OCI-LY1 (cell line): ENCODE measurements at regions not wholly inside any gene's neighbourhood (a gene's known extent, or its start where the extent isn't known, plus 50 kb on each side); places are given as distances from the start of the nearest gene placed in this dataset.

Experiments
- H2AFZ ChIP-seq: fragments of 200-600 bp; sonication (generic), shearing (Covaris generic); 2 replicates; pipeline ENCODE4 v1.6.0; 2014; ENCODE audit warnings: antibody characterized with exemption, mild to moderate bottlenecking, low read length
- H3F3A ChIP-seq: fragments of 200-600 bp; sonication (generic), shearing (Covaris generic); 2 replicates; pipeline ENCODE4 v1.6.0; 2014; ENCODE audit warnings: mild to moderate bottlenecking, antibody characterized with exemption, low read length, moderate library complexity; ENCODE audit not compliant: insufficient read depth
- H3K27ac ChIP-seq: fragments of 200-600 bp; sonication (generic); 2 replicates; pipeline ENCODE4 v1.5.1; 2014; ENCODE audit warnings: low read length, mixed run types, mild to moderate bottlenecking, low read depth; ENCODE audit not compliant: poor library complexity, severe bottlenecking
- H3K27me3 ChIP-seq: fragments of 200-600 bp; sonication (generic); 2 replicates; pipeline ENCODE4 v1.6.0; 2014; ENCODE audit warnings: antibody characterized with exemption, mild to moderate bottlenecking, low read length, moderate library complexity; ENCODE audit not compliant: insufficient read depth
- H3K36me3 ChIP-seq: fragments of 200-600 bp; sonication (generic); 2 replicates; pipeline ENCODE4 v1.6.1; 2014; ENCODE audit warnings: mild to moderate bottlenecking, antibody characterized with exemption, low read length, moderate library complexity, mixed read lengths; ENCODE audit not compliant: insufficient read depth
- H3K4me1 ChIP-seq: fragments of 200-600 bp; sonication (generic); 2 replicates; pipeline ENCODE4 v1.5.1; 2014; ENCODE audit warnings: mild to moderate bottlenecking, low read length, moderate library complexity; ENCODE audit not compliant: insufficient read depth, severe bottlenecking
- H3K4me2 ChIP-seq: fragments of 200-600 bp; sonication (generic), shearing (Covaris generic); 2 replicates; pipeline ENCODE4 v1.6.1; 2014; ENCODE audit warnings: low read length
- H3K4me3 ChIP-seq: fragments of 200-600 bp; sonication (generic); 2 replicates; pipeline ENCODE4 v1.5.1; 2014; ENCODE audit warnings: low read length, low read depth, mild to moderate bottlenecking, mixed read lengths; ENCODE audit not compliant: poor library complexity, severe bottlenecking
- H3K79me2 ChIP-seq: fragments of 200-600 bp; shearing (Covaris generic); 2 replicates; pipeline ENCODE4 v1.6.1; 2016; ENCODE audit warnings: mixed run types, low read length, mixed read lengths; ENCODE audit not compliant: insufficient read depth
- H3K9ac ChIP-seq: fragments of 200-600 bp; sonication (generic), shearing (Covaris generic); 2 replicates; pipeline ENCODE4 v1.6.1; 2014; ENCODE audit warnings: mild to moderate bottlenecking, low read length, mixed read lengths
- H3K9me2 ChIP-seq: fragments of 200-600 bp; sonication (generic), shearing (Covaris generic); 2 replicates; pipeline ENCODE4 v1.6.1; 2014; ENCODE audit warnings: low read depth, mild to moderate bottlenecking, low read length, mixed read lengths
- H3K9me3 ChIP-seq: fragments of 200-600 bp; shearing (Covaris generic); 2 replicates; pipeline ENCODE4 v1.6.1; 2014; ENCODE audit warnings: low read length, mixed read lengths
- H4K20me1 ChIP-seq: fragments of 200-600 bp; sonication (generic), shearing (Covaris generic); 2 replicates; pipeline ENCODE4 v1.6.0; 2016; ENCODE audit warnings: mild to moderate bottlenecking, low read length; ENCODE audit not compliant: insufficient read depth
- EZH2 ChIP-seq: fragments of 200-600 bp; sonication (generic), shearing (Covaris generic); IDR thresholded peaks from 2 replicates; pipeline ENCODE4 v1.8.0; 2017; ENCODE audit warnings: borderline replicate concordance, mixed run types, mild to moderate bottlenecking, antibody characterized with exemption, low read length, moderate library complexity, mixed read lengths
- TF ChIP-seq, protein P1 (sequence below): fragments of 200-600 bp; sonication (generic), shearing (Covaris generic); IDR thresholded peaks from 2 replicates; pipeline ENCODE4 v1.5.1; 2017; ENCODE audit warnings: mild to moderate bottlenecking, antibody characterized with exemption, low read length, moderate library complexity, mixed read lengths

DNA sequence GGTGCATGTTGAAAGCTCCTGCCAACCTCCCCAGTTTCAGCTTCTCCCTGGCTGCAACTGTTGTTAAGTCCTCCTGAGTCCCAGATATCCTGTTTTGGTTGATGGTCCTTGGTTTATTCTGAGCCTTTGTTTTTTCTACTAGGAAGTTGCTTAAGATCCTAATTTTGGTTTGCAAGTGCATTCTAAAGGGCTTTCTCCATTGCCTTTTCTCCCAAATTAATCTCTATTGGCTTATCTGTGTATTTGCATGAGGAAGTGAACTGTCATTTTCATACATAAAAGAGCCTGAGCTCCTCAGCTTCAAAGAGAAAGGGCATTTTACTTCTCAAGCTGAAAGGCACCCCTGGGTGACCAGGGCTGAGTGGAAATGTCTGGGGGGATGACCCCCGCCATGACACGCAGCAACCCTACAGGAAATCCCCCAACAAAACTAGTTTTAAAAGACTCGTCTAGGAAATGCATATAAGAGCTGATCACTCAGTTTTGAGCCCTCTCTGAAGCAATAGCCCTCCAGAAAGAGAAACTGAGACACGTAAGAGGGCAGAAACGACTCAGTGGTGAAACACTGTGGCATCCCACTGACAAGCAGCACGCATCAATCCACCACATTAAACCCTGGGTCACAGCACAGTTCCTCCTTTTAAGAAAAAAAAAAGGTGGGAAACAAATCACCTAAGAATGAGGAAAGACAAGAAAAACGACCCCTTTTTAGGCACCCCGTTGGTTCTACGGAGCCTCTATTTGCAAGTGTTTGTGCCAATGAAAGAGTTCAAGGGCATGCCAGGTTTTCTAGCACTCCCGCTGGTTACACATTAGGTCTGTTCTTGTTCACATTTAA is 140.9 kb downstream of the THBS2 start:
- Histone ChIP-seq H3K4me1 (no peaks in the 10 kb centered on the region), H3K36me3 (no peaks in the 10 kb centered on the region), H3K4me2 (no peak overlapping the region), H3K79me2 (no peaks in the 10 kb centered on the region), H4K20me1 (no peaks in the 10 kb centered on the region), H3K4me3 (no peak overlapping the region), H3K9me2 (no peaks in the 10 kb centered on the region), H3K27me3 (no peaks in the 10 kb centered on the region), H3K27ac (no peak overlapping the region), H2AFZ (no peak overlapping the region), H3K9ac (no peak overlapping the region), H3K9me3 (no peaks in the 10 kb centered on the region), H3F3A (no peaks in the 10 kb centered on the region)
- TF ChIP-seq, protein P1, sequence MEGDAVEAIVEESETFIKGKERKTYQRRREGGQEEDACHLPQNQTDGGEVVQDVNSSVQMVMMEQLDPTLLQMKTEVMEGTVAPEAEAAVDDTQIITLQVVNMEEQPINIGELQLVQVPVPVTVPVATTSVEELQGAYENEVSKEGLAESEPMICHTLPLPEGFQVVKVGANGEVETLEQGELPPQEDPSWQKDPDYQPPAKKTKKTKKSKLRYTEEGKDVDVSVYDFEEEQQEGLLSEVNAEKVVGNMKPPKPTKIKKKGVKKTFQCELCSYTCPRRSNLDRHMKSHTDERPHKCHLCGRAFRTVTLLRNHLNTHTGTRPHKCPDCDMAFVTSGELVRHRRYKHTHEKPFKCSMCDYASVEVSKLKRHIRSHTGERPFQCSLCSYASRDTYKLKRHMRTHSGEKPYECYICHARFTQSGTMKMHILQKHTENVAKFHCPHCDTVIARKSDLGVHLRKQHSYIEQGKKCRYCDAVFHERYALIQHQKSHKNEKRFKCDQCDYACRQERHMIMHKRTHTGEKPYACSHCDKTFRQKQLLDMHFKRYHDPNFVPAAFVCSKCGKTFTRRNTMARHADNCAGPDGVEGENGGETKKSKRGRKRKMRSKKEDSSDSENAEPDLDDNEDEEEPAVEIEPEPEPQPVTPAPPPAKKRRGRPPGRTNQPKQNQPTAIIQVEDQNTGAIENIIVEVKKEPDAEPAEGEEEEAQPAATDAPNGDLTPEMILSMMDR, result no peak
- no peak for TF ChIP-seq EZH2

GRCh38 chr6:169111203-169111602 is 142.4 kb downstream of the THBS2 start:
- no peaks in the 10 kb centered on the region for H3F3A ChIP-seq
- no peak overlapping the region for H2AFZ ChIP-seq
- no peak overlapping the region for H3K9ac ChIP-seq
- no peaks in the 10 kb centered on the region for H3K27me3 ChIP-seq
- TF ChIP-seq EZH2, result no peak
- TF ChIP-seq, protein P1, result no peak
- H3K9me2 ChIP-seq, result no peaks in the 10 kb centered on the region
- H3K27ac ChIP-seq, result no peak overlapping the region
- H3K9me3 ChIP-seq, result no peaks in the 10 kb centered on the region
- H3K36me3 ChIP-seq, result no peaks in the 10 kb centered on the region
- no peak overlapping the region for H3K4me3 ChIP-seq
- H3K4me2 ChIP-seq, result no peak overlapping the region
- no peaks in the 10 kb centered on the region for H4K20me1 ChIP-seq
- H3K4me1 ChIP-seq, result no peaks in the 10 kb centered on the region
- H3K79me2 ChIP-seq, result no peaks in the 10 kb centered on the region

DNA sequence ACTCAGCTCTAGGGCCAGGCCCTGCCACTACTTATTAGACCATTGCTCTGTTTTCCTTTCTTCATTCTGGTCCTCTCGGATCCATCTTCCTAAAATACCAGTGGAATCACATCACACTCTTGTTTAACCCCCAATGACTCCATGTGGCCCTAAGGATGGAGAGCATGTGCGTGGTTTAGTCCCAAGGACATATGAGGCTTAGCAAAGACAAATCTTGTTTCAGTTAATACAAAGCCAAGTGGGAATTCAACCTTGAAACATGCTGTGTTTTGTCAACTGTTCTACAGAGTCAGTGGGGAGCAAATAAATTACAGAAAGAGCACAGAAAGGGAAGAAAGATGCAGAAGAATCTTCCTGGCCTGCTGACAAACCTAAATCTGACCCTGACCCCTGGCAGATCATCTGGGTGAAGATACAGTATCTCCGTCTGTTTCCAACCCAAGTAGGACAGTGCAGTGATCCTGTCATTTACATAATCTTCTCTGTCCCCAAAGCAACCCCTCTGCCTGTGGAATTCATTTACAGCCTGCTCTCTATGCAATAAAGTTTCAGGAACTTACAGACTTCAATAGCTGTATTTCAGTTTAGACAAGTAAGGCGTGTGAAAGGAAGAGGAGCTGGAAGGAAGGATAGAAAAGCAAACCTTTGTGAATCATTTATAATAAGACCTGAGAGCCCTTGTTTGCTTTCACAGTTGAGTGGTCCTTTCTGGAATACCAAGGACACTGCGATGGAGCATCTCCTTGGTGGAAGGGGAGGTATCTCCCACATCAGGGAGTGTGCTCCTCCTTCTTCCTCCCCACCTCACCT is 144.0 kb downstream of the THBS2 start:
- Histone ChIP-seq H3K9me2 (no peaks in the 10 kb centered on the region), H3K36me3 (no peaks in the 10 kb centered on the region), H3K4me2 (no peak overlapping the region), H3K79me2 (no peaks in the 10 kb centered on the region), H3K4me1 (no peaks in the 10 kb centered on the region), H3K4me3 (no peak overlapping the region), H3K27me3 (no peaks in the 10 kb centered on the region), H3F3A (no peaks in the 10 kb centered on the region), H3K9me3 (no peaks in the 10 kb centered on the region), H4K20me1 (no peaks in the 10 kb centered on the region), H3K9ac (no peak overlapping the region), H2AFZ (no peak overlapping the region), H3K27ac (no peak overlapping the region)
- TF ChIP-seq, protein P1, result no peak
- no peak for TF ChIP-seq EZH2
